SK-N-SH (cell line): ENCODE measurements at regions not wholly inside any gene's neighbourhood (a gene's known extent, or its start where the extent isn't known, plus 50 kb on each side); places are given as distances from the start of the nearest gene placed in this dataset.

ENCODE experiments used
- CTCF ChIA-PET: fragments of 300-600, 350-600 bp; formaldehyde crosslinking; extraction: SDS; loops from one replicate; lab custom pipeline; 2021; lab: Yijun Ruan, JAX
- POLR2A ChIA-PET: fragments of 350-600 bp; sonication (Branson Sonifier 250); formaldehyde crosslinking; extraction: SDS; loops from one replicate; lab custom pipeline; 2020; ENCODE audit warnings: antibody characterized with exemption, inconsistent platforms; lab: Yijun Ruan, JAX
- DNase-seq: peaks from one replicate; pipeline ENCODE4 v3.0.0; 2012
- H2AFZ ChIP-seq: fragments of 200-600 bp; sonication (generic); 2 replicates; pipeline ENCODE4 v1.8.1; 2016; ENCODE audit warnings: antibody characterized with exemption, mild to moderate bottlenecking, low read depth
- H3F3A ChIP-seq: fragments of 200-600 bp; sonication (generic); replicated peaks from 2 replicates; pipeline ENCODE3; 2016; ENCODE audit warnings: antibody characterized with exemption, mild to moderate bottlenecking; ENCODE audit not compliant: insufficient read depth
- H3K27ac ChIP-seq, 2 experiments: fragments of 200-500 bp in 1 of 2; fragments of 200-600 bp in 1 of 2; sonication (Bioruptor generic) in 1 of 2; sonication (generic), shearing (Covaris generic) in 1 of 2; 2 replicates each; pipeline versions ENCODE4 v1.5.1 to v1.6.1; 2014 to 2016; ENCODE audit warnings: low read depth in 2 of 2, inconsistent platforms in 1 of 2, low read length in 1 of 2, mild to moderate bottlenecking in 1 of 2, mixed read lengths in 1 of 2
- H3K27me3 ChIP-seq: fragments of 200-600 bp; sonication (generic), shearing (Covaris generic); 2 replicates; pipeline ENCODE4 v1.6.1; 2016; ENCODE audit warnings: mixed run types; ENCODE audit not compliant: insufficient read depth
- H3K36me3 ChIP-seq, 2 experiments: fragments of 200-500 bp in 1 of 2; fragments of 200-600 bp in 1 of 2; sonication (Bioruptor generic) in 1 of 2; sonication (generic) in 1 of 2; replicated peaks in 1 of 2; 2 replicates each; pipeline versions ENCODE3 to v1.5.1; 2014 to 2016; ENCODE audit warnings: low read length in 1 of 2, mild to moderate bottlenecking in 1 of 2; ENCODE audit not compliant: insufficient read depth in 2 of 2, control insufficient read depth in 1 of 2
- H3K4me1 ChIP-seq, 2 experiments: fragments of 200-500 bp in 1 of 2; fragments of 200-600 bp in 1 of 2; sonication (Bioruptor generic) in 1 of 2; sonication (generic), shearing (Covaris generic) in 1 of 2; 2 replicates each; pipeline versions ENCODE4 v1.5.1 to v1.6.1; 2014 to 2016; ENCODE audit warnings: low read depth in 1 of 2, low read length in 1 of 2, mixed run types in 1 of 2; ENCODE audit not compliant: insufficient read depth in 2 of 2, control insufficient read depth in 1 of 2
- H3K4me2 ChIP-seq: fragments of 200-600 bp; sonication (generic), shearing (Covaris generic); 2 replicates; pipeline ENCODE4 v1.6.1; 2017; ENCODE audit warnings: mixed run types
- H3K4me3 ChIP-seq, 2 experiments: fragments of 200-500 bp in 1 of 2; fragments of 200-600 bp in 1 of 2; sonication (Bioruptor generic) in 1 of 2; sonication (generic), shearing (Covaris generic) in 1 of 2; 2 replicates each; pipeline versions ENCODE4 v1.5.1 to v1.8.1; 2014 to 2016; ENCODE audit warnings: low read depth in 2 of 2, inconsistent platforms in 1 of 2, low read length in 1 of 2, mild to moderate bottlenecking in 1 of 2, mixed read lengths in 1 of 2, moderate library complexity in 1 of 2
- H3K79me2 ChIP-seq: fragments of 200-600 bp; sonication (generic); 2 replicates; pipeline ENCODE4 v1.8.1; 2017; ENCODE audit warnings: mild to moderate bottlenecking; ENCODE audit not compliant: insufficient read depth
- H3K9ac ChIP-seq: fragments of 200-600 bp; sonication (generic); 2 replicates; pipeline ENCODE4 v1.6.1; 2017; ENCODE audit warnings: mixed run types
- H3K9me2 ChIP-seq: fragments of 200-600 bp; sonication (generic); 2 replicates; pipeline ENCODE4 v1.6.1; 2017; ENCODE audit warnings: mixed run types
- H3K9me3 ChIP-seq: fragments of 200-600 bp; sonication (generic); 2 replicates; pipeline ENCODE4 v1.6.1; 2017; ENCODE audit warnings: mixed run types, mild to moderate bottlenecking, moderate library complexity
- H4K20me1 ChIP-seq: fragments of 200-600 bp; sonication (generic); 2 replicates; pipeline ENCODE4 v1.6.1; 2017; ENCODE audit warnings: mild to moderate bottlenecking, mixed run types; ENCODE audit not compliant: insufficient read depth
- EP300 ChIP-seq, 2 experiments: IDR thresholded peaks; 2 replicates each; pipeline versions ENCODE4 v1.4.0 to v1.6.1; 2012; ENCODE audit warnings: borderline replicate concordance in 1 of 2, low read depth in 1 of 2, low read length in 1 of 2
- FOXM1 ChIP-seq: IDR thresholded peaks from 2 replicates; pipeline ENCODE4 v1.4.0; 2012; ENCODE audit warnings: low read depth, mild to moderate bottlenecking
- GATA2 ChIP-seq: sonication (generic); formaldehyde crosslinking; IDR thresholded peaks from 2 replicates; pipeline ENCODE4 v1.5.0; 2020; ENCODE audit warnings: mild to moderate bottlenecking, missing genetic modification reagents
- JUND ChIP-seq: IDR thresholded peaks from 2 replicates; pipeline ENCODE4 v1.4.0; 2012
- MEF2A ChIP-seq: IDR thresholded peaks from 2 replicates; pipeline ENCODE4 v1.4.0; 2012; ENCODE audit warnings: low read depth, borderline replicate concordance
- NFIC ChIP-seq: IDR thresholded peaks from 2 replicates; pipeline ENCODE4 v1.4.0; 2012; ENCODE audit warnings: borderline replicate concordance
- NRF1 ChIP-seq: IDR thresholded peaks from 2 replicates; pipeline ENCODE4 v1.6.1; 2012; ENCODE audit warnings: low read depth, mild to moderate bottlenecking, low read length
- POLR2AphosphoS5 ChIP-seq: IDR thresholded peaks from 2 replicates; pipeline ENCODE4 v1.6.1; 2012; ENCODE audit warnings: low read depth, low read length
- RCOR1 ChIP-seq: fragments of 150-350 bp; IDR thresholded peaks from 2 replicates; pipeline ENCODE4 v1.6.1; 2017; ENCODE audit warnings: antibody characterized with exemption, low read length
- RFX5 ChIP-seq: IDR thresholded peaks from 2 replicates; pipeline ENCODE4 v1.6.1; 2012; ENCODE audit warnings: mild to moderate bottlenecking, improper control_type of control experiment, low read length
- RXRA ChIP-seq: IDR thresholded peaks from 2 replicates; pipeline ENCODE4 v1.4.0; 2012; ENCODE audit warnings: low read depth, mild to moderate bottlenecking, borderline replicate concordance
- SIN3A ChIP-seq: IDR thresholded peaks from 2 replicates; pipeline ENCODE4 v1.6.1; 2012; ENCODE audit warnings: low read depth, mild to moderate bottlenecking, low read length, moderate library complexity, borderline replicate concordance
- TAF1 ChIP-seq: IDR thresholded peaks from 2 replicates; pipeline ENCODE4 v1.6.1; 2012; ENCODE audit warnings: low read depth, mild to moderate bottlenecking, low read length, moderate library complexity, borderline replicate concordance
- YY1 ChIP-seq: IDR thresholded peaks from 2 replicates; pipeline ENCODE4 v1.4.0; 2012; ENCODE audit warnings: low read depth, mild to moderate bottlenecking
- WGBS: methylation state at CpG from one replicate; pipeline ENCODE4 v1.1.6; 2017; ENCODE audit warnings: low lambda C conversion rate; 5-methylcytosine and 5-hydroxymethylcytosine counted together
- TF ChIP-seq, protein P1 (sequence below): IDR thresholded peaks from 2 replicates; pipeline ENCODE4; 2012
- TF ChIP-seq, protein P2 (sequence below): fragments of 150-350 bp; IDR thresholded peaks from 2 replicates; pipeline ENCODE4 v1.6.1; 2017; ENCODE audit warnings: antibody characterized with exemption, low read length, low read depth, borderline replicate concordance
- TF ChIP-seq, protein P3 (sequence below): IDR thresholded peaks from 2 replicates; pipeline ENCODE4 v1.4.0; 2012; ENCODE audit warnings: low read depth
- TF ChIP-seq, protein P4 (sequence below): fragments of 150-350 bp; IDR thresholded peaks from 2 replicates; pipeline ENCODE4 v1.6.1; 2016; ENCODE audit warnings: mild to moderate bottlenecking, low read depth, low read length
- TF ChIP-seq, protein P5 (sequence below): IDR thresholded peaks from 2 replicates; pipeline ENCODE4 v1.4.0; 2012; ENCODE audit warnings: low read depth, borderline replicate concordance

DNA sequence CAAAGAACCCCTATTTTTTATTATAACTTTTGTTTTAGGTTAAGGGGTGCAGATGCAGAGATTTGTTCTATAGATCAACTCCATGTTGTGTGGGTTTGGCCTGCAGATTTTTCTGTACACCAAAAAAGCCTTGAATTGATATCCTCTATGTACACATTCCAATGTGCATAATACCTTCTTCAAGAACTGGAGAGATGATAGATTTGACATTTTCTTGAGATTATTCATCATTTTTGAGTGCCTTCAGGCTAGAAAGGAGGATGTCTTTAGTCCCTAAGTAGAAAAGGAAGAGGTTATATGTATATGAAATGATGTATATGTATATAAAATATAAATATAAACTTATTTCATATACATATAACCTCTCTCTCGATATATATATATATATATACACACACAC, 1190.0 kb upstream of the ALCAM start:
- CTCF ChIA-PET, result no interaction called here

DNA sequence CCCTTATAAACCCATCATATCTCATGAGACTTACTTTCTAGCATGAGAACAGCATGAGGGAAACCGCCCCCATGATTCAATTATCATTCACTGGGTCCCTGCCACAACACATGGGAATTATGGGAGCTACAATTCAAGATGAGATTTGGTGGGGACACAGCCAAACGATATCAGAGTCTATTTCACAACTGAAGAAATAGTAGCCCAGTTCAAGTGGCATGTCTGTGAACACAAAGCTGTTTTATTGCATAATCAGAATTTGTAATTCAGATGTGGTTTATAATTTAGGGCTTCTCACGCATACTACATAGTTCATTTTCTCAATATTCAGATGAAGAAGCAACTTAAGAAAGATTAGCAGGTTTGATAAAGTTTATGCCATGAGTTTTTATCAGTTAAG, 1188.0 kb upstream of the ALCAM start:
- Histone ChIP-seq H3F3A (no peaks in the 10 kb centered on the region), H4K20me1 (no peaks in the 10 kb centered on the region), H2AFZ (no peak overlapping the region), H3K9me3 (no peaks in the 10 kb centered on the region), H3K27ac (no peak overlapping the region), H3K4me3 (no peak overlapping the region), H3K27me3 (no peaks in the 10 kb centered on the region), H3K4me2 (no peak overlapping the region), H3K4me1 (no peaks in the 10 kb centered on the region; a peak in 1 of 4 replicates), H3K36me3 (no peaks in the 10 kb centered on the region), H3K79me2 (no peaks in the 10 kb centered on the region), H3K9ac (no peak overlapping the region), H3K9me2 (no peaks in the 10 kb centered on the region; the same call in 1 of the 2 replicates)
- WGBS, result 82% methylated on average over 3 of the region's 3 CpGs
- TF ChIP-seq POLR2AphosphoS5, result no peak
- TF ChIP-seq NRF1, result no peak
- CTCF ChIA-PET, result interaction anchor here (1.0 kb wide), 1 partner anchor 17 kb away, joined by 3 read pairs; no protein-coding TSS in a partner anchor
- POLR2A ChIA-PET, result no interaction called here
- no peak for DNase-seq

More for the DNA sequence above, 1190.0 kb upstream of the ALCAM start:
- no peak overlapping the region for H3K4me2 ChIP-seq
- H3K9me2 ChIP-seq, result no peaks in the 10 kb centered on the region
- H2AFZ ChIP-seq, result no peak overlapping the region
- H3K4me3 ChIP-seq, result no peak overlapping the region
- no peak for DNase-seq
- no peaks in the 10 kb centered on the region; a peak in 1 of 4 replicates for H3K4me1 ChIP-seq
- H3K36me3 ChIP-seq, result no peaks in the 10 kb centered on the region
- no peak overlapping the region for H3K9ac ChIP-seq
- no peaks in the 10 kb centered on the region for H3F3A ChIP-seq
- no peaks in the 10 kb centered on the region for H3K27me3 ChIP-seq
- 81% methylated on average over 1 of the region's 1 CpG for WGBS
- no peaks in the 10 kb centered on the region for H3K9me3 ChIP-seq
- H3K27ac ChIP-seq, result no peak overlapping the region
- no peaks in the 10 kb centered on the region for H3K79me2 ChIP-seq
- TF ChIP-seq JUND (no peak), EP300 (IDR thresholded peaks at IDR 0.05; ENCODE audit: borderline replicate concordance in 1 of 2, low read depth in 1 of 2, low read length in 1 of 2) (no peak), FOXM1 (no peak), RCOR1 (no peak), RFX5 (no peak), RXRA (no peak), NFIC (no peak), GATA2 (no peak), YY1 (no peak), MEF2A (no peak), TAF1 (no peak), SIN3A (no peak)
- TF ChIP-seq, protein P1, sequence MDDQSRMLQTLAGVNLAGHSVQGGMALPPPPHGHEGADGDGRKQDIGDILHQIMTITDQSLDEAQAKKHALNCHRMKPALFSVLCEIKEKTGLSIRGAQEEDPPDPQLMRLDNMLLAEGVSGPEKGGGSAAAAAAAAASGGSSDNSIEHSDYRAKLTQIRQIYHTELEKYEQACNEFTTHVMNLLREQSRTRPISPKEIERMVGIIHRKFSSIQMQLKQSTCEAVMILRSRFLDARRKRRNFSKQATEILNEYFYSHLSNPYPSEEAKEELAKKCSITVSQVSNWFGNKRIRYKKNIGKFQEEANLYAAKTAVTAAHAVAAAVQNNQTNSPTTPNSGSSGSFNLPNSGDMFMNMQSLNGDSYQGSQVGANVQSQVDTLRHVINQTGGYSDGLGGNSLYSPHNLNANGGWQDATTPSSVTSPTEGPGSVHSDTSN, result no peak
- TF ChIP-seq, protein P2, sequence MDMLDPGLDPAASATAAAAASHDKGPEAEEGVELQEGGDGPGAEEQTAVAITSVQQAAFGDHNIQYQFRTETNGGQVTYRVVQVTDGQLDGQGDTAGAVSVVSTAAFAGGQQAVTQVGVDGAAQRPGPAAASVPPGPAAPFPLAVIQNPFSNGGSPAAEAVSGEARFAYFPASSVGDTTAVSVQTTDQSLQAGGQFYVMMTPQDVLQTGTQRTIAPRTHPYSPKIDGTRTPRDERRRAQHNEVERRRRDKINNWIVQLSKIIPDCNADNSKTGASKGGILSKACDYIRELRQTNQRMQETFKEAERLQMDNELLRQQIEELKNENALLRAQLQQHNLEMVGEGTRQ, result no peak
- TF ChIP-seq, protein P3, sequence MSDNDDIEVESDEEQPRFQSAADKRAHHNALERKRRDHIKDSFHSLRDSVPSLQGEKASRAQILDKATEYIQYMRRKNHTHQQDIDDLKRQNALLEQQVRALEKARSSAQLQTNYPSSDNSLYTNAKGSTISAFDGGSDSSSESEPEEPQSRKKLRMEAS, result no peak
- TF ChIP-seq, protein P4, sequence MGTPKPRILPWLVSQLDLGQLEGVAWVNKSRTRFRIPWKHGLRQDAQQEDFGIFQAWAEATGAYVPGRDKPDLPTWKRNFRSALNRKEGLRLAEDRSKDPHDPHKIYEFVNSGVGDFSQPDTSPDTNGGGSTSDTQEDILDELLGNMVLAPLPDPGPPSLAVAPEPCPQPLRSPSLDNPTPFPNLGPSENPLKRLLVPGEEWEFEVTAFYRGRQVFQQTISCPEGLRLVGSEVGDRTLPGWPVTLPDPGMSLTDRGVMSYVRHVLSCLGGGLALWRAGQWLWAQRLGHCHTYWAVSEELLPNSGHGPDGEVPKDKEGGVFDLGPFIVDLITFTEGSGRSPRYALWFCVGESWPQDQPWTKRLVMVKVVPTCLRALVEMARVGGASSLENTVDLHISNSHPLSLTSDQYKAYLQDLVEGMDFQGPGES, result no peak
- TF ChIP-seq, protein P5, sequence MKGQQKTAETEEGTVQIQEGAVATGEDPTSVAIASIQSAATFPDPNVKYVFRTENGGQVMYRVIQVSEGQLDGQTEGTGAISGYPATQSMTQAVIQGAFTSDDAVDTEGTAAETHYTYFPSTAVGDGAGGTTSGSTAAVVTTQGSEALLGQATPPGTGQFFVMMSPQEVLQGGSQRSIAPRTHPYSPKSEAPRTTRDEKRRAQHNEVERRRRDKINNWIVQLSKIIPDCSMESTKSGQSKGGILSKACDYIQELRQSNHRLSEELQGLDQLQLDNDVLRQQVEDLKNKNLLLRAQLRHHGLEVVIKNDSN, result no peak
- H4K20me1 ChIP-seq, result no peaks in the 10 kb centered on the region
- POLR2A ChIA-PET, result no interaction called here
